Inflammatory macrophage (primary cell): ENCODE measurements at regions not wholly inside any gene's neighbourhood (a gene's known extent, or its start where the extent isn't known, plus 50 kb on each side); places are given as distances from the start of the nearest gene placed in this dataset.
"Not testable (repeated sequence)": the region's sequence is repeated elsewhere in the genome, so short reads cannot be mapped to it uniquely, and the experiment has no call there.

Experiments
- DNase-seq, 2 donors: peaks; one replicate each; pipeline ENCODE4 v3.0.0-alpha.2; 2020 to 2022

- DNase-seq, result no peak
Observed at GRCh38 chr4:66589183-66589582, 918.9 kb upstream of the EPHA5 start.

- no peak for DNase-seq
Observed at GRCh38 chr4:66585767-66586166, 915.5 kb upstream of the EPHA5 start.

GRCh38 chr4:66577922-66578321, 907.6 kb upstream of the EPHA5 start:
- DNase-seq, result no peak

GRCh38 chr4:66575008-66575696, 904.9 kb upstream of the EPHA5 start:
- no peak for DNase-seq

- DNase-seq, result no peak
Observed at GRCh38 chr4:66574145-66574978, 904.1 kb upstream of the EPHA5 start.

GRCh38 chr4:66572949-66573348, 902.7 kb upstream of the EPHA5 start:
- DNase-seq, result no peak

- DNase-seq, result no peak
Observed at GRCh38 chr4:66571145-66571695, 900.9 kb upstream of the EPHA5 start.

GRCh38 chr4:66569228-66569627, 898.9 kb upstream of the EPHA5 start:
- no peak for DNase-seq

GRCh38 chr4:66568431-66568830, 898.1 kb upstream of the EPHA5 start:
- DNase-seq, result no peak

GRCh38 chr4:66568001-66568400, 897.7 kb upstream of the EPHA5 start:
- no peak for DNase-seq

GRCh38 chr4:66567551-66567950, 897.3 kb upstream of the EPHA5 start:
- no peak for DNase-seq

GRCh38 chr4:66565801-66566200, 895.5 kb upstream of the EPHA5 start:
- no peak for DNase-seq

- DNase-seq, result no peak
Observed at GRCh38 chr4:66564901-66565651, 894.8 kb upstream of the EPHA5 start.

GRCh38 chr4:66562276-66562806, 892.1 kb upstream of the EPHA5 start:
- DNase-seq, result no peak

GRCh38 chr4:66561465-66562053, 891.3 kb upstream of the EPHA5 start:
- DNase-seq, result not testable (repeated sequence)

- no peak for DNase-seq
Observed at GRCh38 chr4:66558651-66559050, 888.4 kb upstream of the EPHA5 start.

GRCh38 chr4:66556651-66557278, 886.5 kb upstream of the EPHA5 start:
- no peak for DNase-seq

- no peak for DNase-seq
Observed at GRCh38 chr4:66555301-66555700, 885.0 kb upstream of the EPHA5 start.

GRCh38 chr4:66554826-66555225, 884.5 kb upstream of the EPHA5 start:
- DNase-seq, result no peak

- not testable (repeated sequence) for DNase-seq
Observed at GRCh38 chr4:66545301-66545700, 875.0 kb upstream of the EPHA5 start.

GRCh38 chr4:66544281-66544680, 874.0 kb upstream of the EPHA5 start:
- DNase-seq, result no peak

- no peak for DNase-seq
Observed at GRCh38 chr4:66539745-66540144, 869.5 kb upstream of the EPHA5 start.
